OCI-LY7 (cell line): ENCODE measurements at regions not wholly inside any gene's neighbourhood (a gene's known extent, or its start where the extent isn't known, plus 50 kb on each side); places are given as distances from the start of the nearest gene placed in this dataset.
"Not testable (repeated sequence)": the region's sequence is repeated elsewhere in the genome, so short reads cannot be mapped to it uniquely, and the experiment has no call there.

Source experiments
- BruUV-seq: library from RNA; stranded (reverse); fragments of 400-500 nt; replicated peaks from 2 replicates; lab custom pipeline; 2021; lab: Mats Ljungman, UMichigan
- CTCF ChIA-PET: fragments of 300-600 bp; sonication (Branson Sonifier 250); formaldehyde crosslinking; loops from one replicate; lab custom pipeline; 2022; ENCODE audit warnings: antibody characterized with exemption; ENCODE audit not compliant: unreplicated experiment; lab: Charles Lee
- POLR2A ChIA-PET: fragments of 300-600 bp; sonication (Branson Sonifier 250); formaldehyde crosslinking; loops from one replicate; lab custom pipeline; 2022; ENCODE audit warnings: antibody characterized with exemption; lab: Charles Lee
- DNase-seq: peaks from one replicate; pipeline ENCODE4 v3.0.0-alpha.2; 2015; ENCODE audit warnings: low spot score
- H2AFZ ChIP-seq: fragments of 200-600 bp; sonication (generic), shearing (Covaris generic); 2 replicates; pipeline ENCODE4 v1.6.1; 2014; ENCODE audit warnings: mild to moderate bottlenecking, antibody characterized with exemption, low read length, moderate library complexity
- H3K27ac ChIP-seq: fragments of 200-600 bp; sonication (generic); 2 replicates; pipeline ENCODE4 v1.5.1; 2014; ENCODE audit warnings: mixed run types, low read depth, mild to moderate bottlenecking, moderate library complexity, low read length, inconsistent platforms; ENCODE audit not compliant: poor library complexity, severe bottlenecking
- H3K36me3 ChIP-seq: fragments of 200-600 bp; sonication (generic); 2 replicates; pipeline ENCODE4 v1.6.1; 2014; ENCODE audit warnings: mild to moderate bottlenecking, antibody characterized with exemption, low read length, moderate library complexity, mixed read lengths; ENCODE audit not compliant: insufficient read depth
- H3K4me1 ChIP-seq: fragments of 200-600 bp; sonication (generic); 2 replicates; pipeline ENCODE4 v1.5.1; 2014; ENCODE audit warnings: mild to moderate bottlenecking, low read length; ENCODE audit not compliant: insufficient read depth, poor library complexity, severe bottlenecking
- H3K4me2 ChIP-seq: fragments of 200-600 bp; sonication (generic); 2 replicates; pipeline ENCODE4 v1.6.1; 2014; ENCODE audit warnings: mild to moderate bottlenecking, low read length
- H3K4me3 ChIP-seq: fragments of 200-600 bp; sonication (generic); 2 replicates; pipeline ENCODE4 v1.5.1; 2014; ENCODE audit warnings: mild to moderate bottlenecking, low read depth, low read length; ENCODE audit not compliant: poor library complexity, severe bottlenecking
- H3K79me2 ChIP-seq: fragments of 200-600 bp; sonication (generic); 2 replicates; pipeline ENCODE4 v1.6.1; 2016; ENCODE audit warnings: low read depth, mild to moderate bottlenecking, low read length, moderate library complexity, mixed read lengths; ENCODE audit not compliant: insufficient read depth
- H3K9me2 ChIP-seq: fragments of 200-600 bp; sonication (generic); 2 replicates; pipeline ENCODE4 v1.6.1; 2016; ENCODE audit warnings: mild to moderate bottlenecking, low read length, mixed read lengths; ENCODE audit not compliant: insufficient read depth
- H3K9me3 ChIP-seq: fragments of 200-600 bp; sonication (generic); 2 replicates; pipeline ENCODE4 v1.6.1; 2014; ENCODE audit warnings: mild to moderate bottlenecking, mixed run types, low read length, mixed read lengths
- H4K20me1 ChIP-seq: fragments of 200-600 bp; sonication (generic); 2 replicates; pipeline ENCODE4 v1.6.1; 2014; ENCODE audit warnings: mild to moderate bottlenecking, antibody characterized with exemption, low read length, moderate library complexity, mixed read lengths; ENCODE audit not compliant: insufficient read depth
- CTCF ChIP-seq: fragments of 200-600 bp; sonication (generic); conservative IDR thresholded peaks from 2 replicates; pipeline ENCODE4 v1.5.1; 2014; ENCODE audit warnings: mild to moderate bottlenecking, antibody characterized with exemption, low read length, moderate library complexity, mixed read lengths
- EZH2phosphoT487 ChIP-seq: fragments of 200-600 bp; sonication (generic); IDR thresholded peaks from 2 replicates; pipeline ENCODE4 v1.6.1; 2018; ENCODE audit warnings: low read depth, borderline replicate concordance, mild to moderate bottlenecking, mixed run types, antibody characterized with exemption, low read length, moderate library complexity, mixed read lengths
- intact Hi-C: fragments of 100-400 bp; cut with micrococcal nuclease; formaldehyde crosslinking; loops from one replicate; pipeline ENCODE4 v1.10.0; 2022; ENCODE audit not compliant: unreplicated experiment

- Histone ChIP-seq H3K4me2 (no peak overlapping the region), H4K20me1 (no peaks in the 10 kb centered on the region), H3K27ac (no peak overlapping the region), H3K79me2 (no peaks in the 10 kb centered on the region), H3K9me3 (no peaks in the 10 kb centered on the region), H3K36me3 (no peaks in the 10 kb centered on the region), H3K9me2 (no peaks in the 10 kb centered on the region), H3K4me1 (no peaks in the 10 kb centered on the region), H2AFZ (no peak overlapping the region), H3K4me3 (no peak overlapping the region)
- intact Hi-C loops, result no loop called here
- BruUV-seq, result no TSS peak
- ChIA-PET CTCF (no interaction called here), POLR2A (no interaction called here)
- no peak for TF ChIP-seq CTCF
- TF ChIP-seq EZH2phosphoT487, result no peak
- DNase-seq, result no peak
These were observed 107.5 kb upstream of the TNFSF4 start for GRCh38 chr1:173314656-173315055.

GRCh38 chr1:173315296-173315695 lies 108.2 kb upstream of the TNFSF4 start:
- no peaks in the 10 kb centered on the region for H4K20me1 ChIP-seq
- H3K9me3 ChIP-seq, result no peaks in the 10 kb centered on the region
- H3K27ac ChIP-seq, result no peak overlapping the region
- no peak overlapping the region for H3K4me2 ChIP-seq
- no peak for DNase-seq
- intact Hi-C loops, result no loop called here
- no peaks in the 10 kb centered on the region for H3K4me1 ChIP-seq
- H2AFZ ChIP-seq, result no peak overlapping the region
- ChIA-PET CTCF (interaction anchor here (0.5 kb wide), 1 partner anchor 612 kb away, joined by 5 read pairs; no protein-coding TSS in a partner anchor), POLR2A (no interaction called here)
- no TSS peak for BruUV-seq
- no peaks in the 10 kb centered on the region for H3K36me3 ChIP-seq
- no peaks in the 10 kb centered on the region for H3K79me2 ChIP-seq
- no peaks in the 10 kb centered on the region for H3K9me2 ChIP-seq
- no peak overlapping the region for H3K4me3 ChIP-seq
- no peak for TF ChIP-seq CTCF

- no peaks in the 10 kb centered on the region for H4K20me1 ChIP-seq
- no peaks in the 10 kb centered on the region for H3K36me3 ChIP-seq
- no peaks in the 10 kb centered on the region for H3K9me3 ChIP-seq
- no peaks in the 10 kb centered on the region for H3K4me1 ChIP-seq
- H3K9me2 ChIP-seq, result no peaks in the 10 kb centered on the region
- no TSS peak for BruUV-seq
- intact Hi-C loops, result no loop called here
- DNase-seq, result no peak
- no peak for TF ChIP-seq CTCF
- no peak for TF ChIP-seq EZH2phosphoT487
- H3K4me3 ChIP-seq, result no peak overlapping the region
- POLR2A ChIA-PET, result no interaction called here
- no peaks in the 10 kb centered on the region for H3K79me2 ChIP-seq
- H2AFZ ChIP-seq, result no peak overlapping the region
- H3K4me2 ChIP-seq, result no peak overlapping the region
- CTCF ChIA-PET, result no interaction called here
- H3K27ac ChIP-seq, result no peak overlapping the region
These were observed 111.7 kb upstream of the TNFSF4 start for GRCh38 chr1:173318788-173319187.

GRCh38 chr1:173324352-173324751 lies 117.2 kb upstream of the TNFSF4 start:
- BruUV-seq, intact Hi-C loops, CTCF ChIA-PET: not testable (repeated sequence)

GRCh38 chr1:173327987-173328386 lies 120.9 kb upstream of the TNFSF4 start:
- H3K4me2 ChIP-seq, H3K4me3 ChIP-seq, H3K27ac ChIP-seq, H3K79me2 ChIP-seq, H4K20me1 ChIP-seq, H3K36me3 ChIP-seq, H3K9me2 ChIP-seq, H3K9me3 ChIP-seq, H2AFZ ChIP-seq, DNase-seq, intact Hi-C loops, CTCF ChIA-PET, BruUV-seq, POLR2A ChIA-PET: not testable (repeated sequence)
- peaks cover 36% of the 10 kb centered on the region for H3K4me1 ChIP-seq

More at GRCh38 chr1:173324352-173324751, 117.2 kb upstream of the TNFSF4 start:
- H3K9me3 ChIP-seq, POLR2A ChIA-PET, H3K4me3 ChIP-seq, H3K79me2 ChIP-seq, H2AFZ ChIP-seq, H3K4me1 ChIP-seq, H3K9me2 ChIP-seq, H3K36me3 ChIP-seq, H3K27ac ChIP-seq, H3K4me2 ChIP-seq, DNase-seq, H4K20me1 ChIP-seq: not testable (repeated sequence)
